ENCODE measurements at regions not wholly inside any gene's neighbourhood (a gene's known extent, or its start where the extent isn't known, plus 50 kb on each side); places are given as distances from the start of the nearest gene placed in this dataset.
A peak's percentile ranks its signal among the peaks of the same experiment; 100 is the strongest.
"Not testable (repeated sequence)": the region's sequence is repeated elsewhere in the genome, so short reads cannot be mapped to it uniquely, and the experiment has no call there.

GRCh38 chr1:100791586-100791985, 72.0 kb downstream of the VCAM1 start:
- no peak for DNase-seq

GRCh38 chr1:100793659-100794058, 74.1 kb downstream of the VCAM1 start:
- DNase-seq, result no peak

GRCh38 chr1:100794748-100795645, 75.5 kb downstream of the VCAM1 start:
- peak; percentile 20 for DNase-seq

GRCh38 chr1:100795646-100795985, 76.1 kb downstream of the VCAM1 start:
- no peak for DNase-seq

GRCh38 chr1:100796046-100796445, 76.5 kb downstream of the VCAM1 start:
- no peak for DNase-seq

DNA sequence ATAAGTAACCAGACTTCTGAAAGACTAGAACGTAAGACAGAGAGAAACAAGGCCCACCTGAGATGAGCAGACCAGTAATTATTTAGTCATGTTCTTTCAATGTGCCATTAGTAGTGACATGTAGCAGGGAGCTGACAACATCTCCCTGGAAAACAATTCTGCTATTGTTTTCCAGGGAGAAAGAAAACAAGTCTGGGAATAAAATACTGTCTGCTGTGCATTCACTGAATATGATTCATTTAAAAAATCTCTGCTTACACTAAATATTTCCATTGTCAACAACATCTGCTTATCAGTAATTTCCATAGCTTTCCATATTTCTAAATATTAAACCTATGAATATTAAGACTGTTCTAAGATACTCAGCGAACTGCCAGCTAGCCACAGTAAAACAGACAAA, 80.0 kb downstream of the VCAM1 start:
- DNase-seq, result no peak

- DNase-seq, result no peak
These were observed 80.5 kb downstream of the VCAM1 start for GRCh38 chr1:100799954-100800612.

DNA sequence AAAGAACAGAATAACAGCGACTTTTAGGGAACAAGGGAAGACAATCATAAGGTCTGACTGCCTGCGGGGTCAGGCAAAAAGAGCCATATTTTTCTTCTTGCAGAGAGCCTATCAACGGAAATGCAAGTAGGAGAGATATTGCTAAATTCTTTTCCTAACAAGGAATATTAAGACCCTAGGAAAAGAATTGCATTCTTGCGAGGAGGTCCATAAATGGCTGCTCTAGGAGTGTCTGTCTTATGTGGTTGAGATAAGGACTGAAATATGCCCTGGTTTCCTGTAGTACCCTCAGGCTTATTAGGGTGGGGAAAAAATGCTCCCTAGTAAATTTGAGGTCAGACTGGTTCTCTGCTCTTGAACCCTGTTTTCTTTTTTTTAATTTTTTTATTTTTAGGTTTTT, 81.7 kb downstream of the VCAM1 start:
- DNase-seq, result not testable (repeated sequence)

- not testable (repeated sequence) for DNase-seq
These were observed 83.7 kb downstream of the VCAM1 start for GRCh38 chr1:100803280-100803679.

DNA sequence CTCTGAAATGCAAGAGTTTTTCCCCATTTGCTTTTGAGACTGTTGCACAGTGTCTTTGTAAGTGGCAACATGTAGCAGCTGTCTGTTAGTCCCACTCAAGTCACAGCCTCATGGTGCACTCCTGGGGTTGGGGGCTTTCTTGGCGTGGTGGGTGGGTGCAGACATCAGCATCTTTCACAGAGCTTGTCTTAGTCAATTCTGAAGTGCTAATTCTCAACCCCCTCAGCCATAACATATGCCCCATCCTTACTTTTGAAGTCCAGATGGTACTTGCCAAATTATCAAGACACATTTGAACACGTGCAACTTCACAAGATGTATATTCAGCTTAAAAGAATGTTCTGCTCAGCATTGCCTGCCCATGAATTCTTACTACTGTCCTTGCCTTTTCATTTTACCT, 87.1 kb downstream of the VCAM1 start:
- no peak for DNase-seq

GRCh38 chr1:100810360-100810759, 84.3 kb downstream of the EXTL2 start:
- no peak for DNase-seq

GRCh38 chr1:100811808-100812207, 82.8 kb downstream of the EXTL2 start:
- no peak for DNase-seq

- DNase-seq, result not testable (repeated sequence)
These were observed 79.7 kb downstream of the EXTL2 start for GRCh38 chr1:100814938-100815337.

- no peak for DNase-seq
These were observed 78.6 kb downstream of the EXTL2 start for GRCh38 chr1:100816049-100816448.

DNA sequence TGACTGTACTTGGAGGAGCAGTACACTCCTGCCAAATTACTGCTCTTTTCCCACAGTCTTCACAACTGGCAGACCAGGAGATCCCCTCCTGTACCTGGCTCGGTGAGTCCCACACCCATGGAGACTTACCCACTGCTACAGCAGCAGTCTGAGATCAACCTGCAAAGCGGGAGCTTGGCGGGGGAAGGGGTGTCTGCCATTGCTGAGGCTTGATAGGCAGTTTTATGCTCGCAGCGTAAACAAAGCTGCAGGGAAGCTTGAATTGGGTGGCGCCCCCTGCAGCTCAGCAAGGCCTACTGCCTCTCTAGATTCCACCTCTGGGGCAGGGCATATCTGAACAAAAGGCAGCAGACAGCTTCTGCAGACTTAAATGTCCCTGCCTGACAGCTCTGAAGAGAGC, 74.4 kb downstream of the EXTL2 start:
- DNase-seq, result not testable (repeated sequence)

- not testable (repeated sequence) for DNase-seq
These were observed 72.7 kb downstream of the EXTL2 start for GRCh38 chr1:100821919-100822318.

Measured in right kidney (tissue), 1 donor.